ENCODE measurements at regions not wholly inside any gene's neighbourhood (a gene's known extent, or its start where the extent isn't known, plus 50 kb on each side); places are given as distances from the start of the nearest gene placed in this dataset.

DNA sequence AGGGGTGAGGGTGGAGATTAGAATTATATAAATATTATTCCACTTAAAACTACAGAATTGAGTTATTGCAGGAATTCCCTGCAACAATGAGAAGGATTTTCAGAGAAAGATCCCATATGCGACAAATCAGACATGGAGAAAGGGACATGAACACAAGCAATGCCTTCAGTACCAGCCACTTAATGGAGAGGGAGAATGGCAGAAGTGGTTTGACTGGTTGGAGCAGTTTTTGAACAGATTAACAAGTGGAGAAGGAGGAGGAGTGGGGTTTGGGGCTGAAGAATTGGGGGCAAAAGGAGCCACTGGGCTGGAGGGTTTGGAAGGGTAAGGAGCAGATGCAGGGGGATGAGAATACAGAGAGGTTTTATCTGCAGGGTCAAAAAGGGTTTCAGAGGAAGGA lies 620.9 kb upstream of the PTPRD start:
- no peak for TF ChIP-seq EZH2 (IDR thresholded peaks at IDR 0.05; ENCODE audit: low read depth)
- TF ChIP-seq, protein P1, sequence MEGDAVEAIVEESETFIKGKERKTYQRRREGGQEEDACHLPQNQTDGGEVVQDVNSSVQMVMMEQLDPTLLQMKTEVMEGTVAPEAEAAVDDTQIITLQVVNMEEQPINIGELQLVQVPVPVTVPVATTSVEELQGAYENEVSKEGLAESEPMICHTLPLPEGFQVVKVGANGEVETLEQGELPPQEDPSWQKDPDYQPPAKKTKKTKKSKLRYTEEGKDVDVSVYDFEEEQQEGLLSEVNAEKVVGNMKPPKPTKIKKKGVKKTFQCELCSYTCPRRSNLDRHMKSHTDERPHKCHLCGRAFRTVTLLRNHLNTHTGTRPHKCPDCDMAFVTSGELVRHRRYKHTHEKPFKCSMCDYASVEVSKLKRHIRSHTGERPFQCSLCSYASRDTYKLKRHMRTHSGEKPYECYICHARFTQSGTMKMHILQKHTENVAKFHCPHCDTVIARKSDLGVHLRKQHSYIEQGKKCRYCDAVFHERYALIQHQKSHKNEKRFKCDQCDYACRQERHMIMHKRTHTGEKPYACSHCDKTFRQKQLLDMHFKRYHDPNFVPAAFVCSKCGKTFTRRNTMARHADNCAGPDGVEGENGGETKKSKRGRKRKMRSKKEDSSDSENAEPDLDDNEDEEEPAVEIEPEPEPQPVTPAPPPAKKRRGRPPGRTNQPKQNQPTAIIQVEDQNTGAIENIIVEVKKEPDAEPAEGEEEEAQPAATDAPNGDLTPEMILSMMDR (conservative IDR thresholded peaks at IDR 0.05), result no peak

All from PC-9 (cell line).